ENCODE measurements at regions not wholly inside any gene's neighbourhood (a gene's known extent, or its start where the extent isn't known, plus 50 kb on each side); places are given as distances from the start of the nearest gene placed in this dataset.

DNA sequence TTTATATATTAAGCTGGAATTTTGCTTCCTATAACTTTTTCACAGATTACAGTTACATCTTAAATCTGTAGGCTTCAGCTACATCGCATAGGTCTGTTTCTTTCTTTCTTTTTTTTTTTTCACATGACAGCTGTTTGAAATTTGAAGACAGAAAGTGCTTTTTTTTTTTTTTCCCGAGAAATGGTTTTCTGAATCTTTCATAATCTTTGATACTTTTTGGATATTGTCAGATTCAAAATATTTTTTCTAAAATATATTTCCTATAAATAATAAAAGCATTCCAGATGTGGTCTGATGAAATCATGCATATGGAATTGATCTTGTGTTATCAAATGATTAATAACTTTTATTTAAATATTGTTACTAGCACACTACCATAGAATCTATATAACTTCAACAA lies 212.2 kb downstream of the TAF11L14 start:
- TF ChIP-seq, protein P1, sequence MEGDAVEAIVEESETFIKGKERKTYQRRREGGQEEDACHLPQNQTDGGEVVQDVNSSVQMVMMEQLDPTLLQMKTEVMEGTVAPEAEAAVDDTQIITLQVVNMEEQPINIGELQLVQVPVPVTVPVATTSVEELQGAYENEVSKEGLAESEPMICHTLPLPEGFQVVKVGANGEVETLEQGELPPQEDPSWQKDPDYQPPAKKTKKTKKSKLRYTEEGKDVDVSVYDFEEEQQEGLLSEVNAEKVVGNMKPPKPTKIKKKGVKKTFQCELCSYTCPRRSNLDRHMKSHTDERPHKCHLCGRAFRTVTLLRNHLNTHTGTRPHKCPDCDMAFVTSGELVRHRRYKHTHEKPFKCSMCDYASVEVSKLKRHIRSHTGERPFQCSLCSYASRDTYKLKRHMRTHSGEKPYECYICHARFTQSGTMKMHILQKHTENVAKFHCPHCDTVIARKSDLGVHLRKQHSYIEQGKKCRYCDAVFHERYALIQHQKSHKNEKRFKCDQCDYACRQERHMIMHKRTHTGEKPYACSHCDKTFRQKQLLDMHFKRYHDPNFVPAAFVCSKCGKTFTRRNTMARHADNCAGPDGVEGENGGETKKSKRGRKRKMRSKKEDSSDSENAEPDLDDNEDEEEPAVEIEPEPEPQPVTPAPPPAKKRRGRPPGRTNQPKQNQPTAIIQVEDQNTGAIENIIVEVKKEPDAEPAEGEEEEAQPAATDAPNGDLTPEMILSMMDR (IDR thresholded peaks at IDR 0.05; ENCODE audit: low read depth, low read length, poor library complexity, severe bottlenecking), result no peak
- TF ChIP-seq EZH2phosphoT487 (IDR thresholded peaks at IDR 0.05; ENCODE audit: borderline replicate concordance, low read length), result no peak
